ENCODE measurements at regions not wholly inside any gene's neighbourhood (a gene's known extent, or its start where the extent isn't known, plus 50 kb on each side); places are given as distances from the start of the nearest gene placed in this dataset.
"Not testable (repeated sequence)": the region's sequence is repeated elsewhere in the genome, so short reads cannot be mapped to it uniquely, and the experiment has no call there.

- no peak for DNase-seq
These were observed 207.1 kb downstream of the ACKR3 start for GRCh38 chr2:236776695-236777251.

GRCh38 chr2:236777408-236777807 lies 207.8 kb downstream of the ACKR3 start:
- DNase-seq: no peak

GRCh38 chr2:236781933-236782816 lies 212.6 kb downstream of the ACKR3 start:
- DNase-seq: no peak

- DNase-seq: no peak
These were observed 213.3 kb downstream of the ACKR3 start for GRCh38 chr2:236782938-236783337.

GRCh38 chr2:236783417-236784020 lies 213.9 kb downstream of the ACKR3 start:
- no peak for DNase-seq

- DNase-seq: no peak
These were observed 216.0 kb downstream of the ACKR3 start for GRCh38 chr2:236785611-236786057.

- DNase-seq: no peak
These were observed 217.1 kb downstream of the ACKR3 start for GRCh38 chr2:236786751-236787150.

GRCh38 chr2:236787376-236787775 lies 217.8 kb downstream of the ACKR3 start:
- not testable (repeated sequence) for DNase-seq

- DNase-seq: no peak
These were observed 218.3 kb downstream of the ACKR3 start for GRCh38 chr2:236787885-236788284.

- DNase-seq: no peak
These were observed 221.3 kb downstream of the ACKR3 start for GRCh38 chr2:236790963-236791362.

GRCh38 chr2:236793023-236794011 lies 223.7 kb downstream of the ACKR3 start:
- DNase-seq: no peak

GRCh38 chr2:236794176-236794957 lies 224.7 kb downstream of the ACKR3 start:
- no peak for DNase-seq

- DNase-seq: no peak
These were observed 225.7 kb downstream of the ACKR3 start for GRCh38 chr2:236795169-236795860.

- DNase-seq: no peak
These were observed 226.2 kb downstream of the ACKR3 start for GRCh38 chr2:236795861-236796219.

GRCh38 chr2:236796236-236796635 lies 226.6 kb downstream of the ACKR3 start:
- DNase-seq: no peak

GRCh38 chr2:236797411-236797810 lies 227.8 kb downstream of the ACKR3 start:
- DNase-seq: no peak

GRCh38 chr2:236798491-236798890 lies 228.9 kb downstream of the ACKR3 start:
- DNase-seq: no peak

- DNase-seq: no peak
These were observed 229.9 kb downstream of the ACKR3 start for GRCh38 chr2:236799391-236800026.

- DNase-seq: no peak
These were observed 233.2 kb downstream of the ACKR3 start for GRCh38 chr2:236802862-236803261.

- DNase-seq: no peak
These were observed 234.0 kb downstream of the ACKR3 start for GRCh38 chr2:236803621-236804020.

Measured in activated CD4-positive, alpha-beta T cell treated with anti-CD3 and anti-CD28 coated beads, Interleukin-2, amount 50 U/mL, for 48 hours (primary cell).